Testis (tissue), 2 donors: ENCODE measurements at regions not wholly inside any gene's neighbourhood (a gene's known extent, or its start where the extent isn't known, plus 50 kb on each side); places are given as distances from the start of the nearest gene placed in this dataset.

Experiments used
- DNase-seq: peaks from one replicate; pipeline ENCODE4 v3.0.0-alpha.2; 2019
- H3K27ac ChIP-seq, 2 donors: fragments of 200-600 bp; sonication (generic); one replicate each; pipeline ENCODE4 v1.5.1; 2019
- H3K27me3 ChIP-seq: fragments of 200-600 bp; sonication (generic); one replicate; pipeline ENCODE4 v1.5.1; 2019
- H3K36me3 ChIP-seq: fragments of 200-600 bp; sonication (generic); one replicate; pipeline ENCODE4 v1.5.1; 2017; ENCODE audit warnings: low read depth; ENCODE audit errors: missing control alignments
- H3K4me1 ChIP-seq: fragments of 200-600 bp; sonication (generic); one replicate; pipeline ENCODE4 v1.5.1; 2019
- H3K4me3 ChIP-seq, 2 donors: fragments of 200-600 bp; sonication (generic); one replicate each; pipeline ENCODE4 v1.5.1; 2017 to 2019
- H3K9me3 ChIP-seq: fragments of 200-600 bp; sonication (generic); one replicate; pipeline ENCODE4 v1.5.1; 2017
- POLR2A ChIP-seq: fragments of 450-650 bp; IDR thresholded peaks from one replicate; pipeline ENCODE4 v1.6.1; 2017; ENCODE audit warnings: antibody characterized with exemption, mild to moderate bottlenecking, moderate library complexity
- WGBS, 2 donors: methylation state at CpG; one replicate each; pipeline ENCODE4 v1.1.5; 2018; 5-methylcytosine and 5-hydroxymethylcytosine counted together
- intact Hi-C: fragments of 100-400 bp; cut with DNase I; formaldehyde crosslinking; loops from one replicate; pipeline ENCODE4 v1.15.1; 2023; ENCODE audit warnings: low total_unique reads
- TF ChIP-seq, protein P1 (sequence below), 3 experiments: fragments of 450-650 bp in 2 of 3; fragments of 200-600 bp in 1 of 3; sonication (generic) in 1 of 3; IDR thresholded peaks; one replicate each; pipeline ENCODE4 v1.5.1; 2016 to 2019; ENCODE audit warnings: antibody characterized with exemption in 3 of 3, mild to moderate bottlenecking in 2 of 3, moderate library complexity in 1 of 3

DNA sequence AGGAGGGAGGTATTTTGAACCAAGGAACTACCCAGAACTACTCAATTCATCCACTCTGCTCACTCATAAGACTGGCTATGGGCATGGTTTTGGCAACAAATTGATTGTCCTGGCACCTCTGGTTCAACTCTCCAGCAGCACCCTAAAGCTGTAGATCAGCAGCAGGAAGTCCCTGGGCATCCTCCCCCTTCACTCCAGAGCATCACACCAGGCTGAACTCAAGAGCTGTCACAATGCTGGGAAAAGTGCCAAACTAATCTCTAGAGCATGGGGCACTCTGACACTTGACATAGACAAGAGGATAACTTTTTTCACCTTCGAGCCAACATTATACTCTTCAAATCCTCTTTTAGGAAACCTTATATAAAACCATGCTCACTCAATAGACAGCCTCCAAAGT is 154.1 kb upstream of the RBBP8 start:
- no peaks in the 10 kb centered on the region for H3K36me3 ChIP-seq
- H3K9me3 ChIP-seq, result no peaks in the 10 kb centered on the region
- H3K4me1 ChIP-seq, result no peaks in the 10 kb centered on the region
- no peak overlapping the region for H3K4me3 ChIP-seq
- H3K27ac ChIP-seq, result no peak overlapping the region
- TF ChIP-seq, protein P1, sequence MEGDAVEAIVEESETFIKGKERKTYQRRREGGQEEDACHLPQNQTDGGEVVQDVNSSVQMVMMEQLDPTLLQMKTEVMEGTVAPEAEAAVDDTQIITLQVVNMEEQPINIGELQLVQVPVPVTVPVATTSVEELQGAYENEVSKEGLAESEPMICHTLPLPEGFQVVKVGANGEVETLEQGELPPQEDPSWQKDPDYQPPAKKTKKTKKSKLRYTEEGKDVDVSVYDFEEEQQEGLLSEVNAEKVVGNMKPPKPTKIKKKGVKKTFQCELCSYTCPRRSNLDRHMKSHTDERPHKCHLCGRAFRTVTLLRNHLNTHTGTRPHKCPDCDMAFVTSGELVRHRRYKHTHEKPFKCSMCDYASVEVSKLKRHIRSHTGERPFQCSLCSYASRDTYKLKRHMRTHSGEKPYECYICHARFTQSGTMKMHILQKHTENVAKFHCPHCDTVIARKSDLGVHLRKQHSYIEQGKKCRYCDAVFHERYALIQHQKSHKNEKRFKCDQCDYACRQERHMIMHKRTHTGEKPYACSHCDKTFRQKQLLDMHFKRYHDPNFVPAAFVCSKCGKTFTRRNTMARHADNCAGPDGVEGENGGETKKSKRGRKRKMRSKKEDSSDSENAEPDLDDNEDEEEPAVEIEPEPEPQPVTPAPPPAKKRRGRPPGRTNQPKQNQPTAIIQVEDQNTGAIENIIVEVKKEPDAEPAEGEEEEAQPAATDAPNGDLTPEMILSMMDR (IDR thresholded peaks at IDR 0.05), result no peak
- no peak for TF ChIP-seq POLR2A
- peak; percentile 20 for DNase-seq
- H3K27me3 ChIP-seq, result no peaks in the 10 kb centered on the region
- 41 to 45% methylated on average over 1 of the region's 1 CpG for WGBS, 2 donors
- intact Hi-C loops, result loop anchor here (10.0 kb wide), 1 partner anchor 54 kb away; no protein-coding TSS in a partner anchor

GRCh38 chr18:22783245-22783644 is 149.9 kb upstream of the RBBP8 start:
- intact Hi-C loops, result no loop called here
- no peak for DNase-seq
- WGBS, 2 donors, result 94 to 95% methylated on average over 3 of the region's 3 CpGs

DNA sequence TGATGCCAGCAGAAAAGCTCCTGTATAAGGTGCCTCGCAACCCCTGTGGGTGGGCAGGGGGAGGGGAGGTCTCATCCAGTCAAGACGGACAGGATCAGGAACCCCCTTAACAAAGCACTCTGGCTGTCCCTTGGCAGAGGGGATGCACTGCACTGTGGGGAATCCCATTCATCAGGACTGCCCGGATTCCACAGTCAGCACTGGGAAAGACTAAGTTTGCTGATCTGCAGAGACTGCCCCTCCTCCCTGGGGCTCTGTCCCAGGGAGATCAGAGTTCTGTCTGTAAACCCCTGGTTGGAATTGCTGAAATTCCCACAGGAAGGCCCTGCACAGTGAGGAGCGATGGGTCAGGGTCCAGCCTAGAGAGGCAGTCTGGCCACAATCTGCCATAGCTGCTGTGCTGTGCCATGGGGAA is 149.5 kb upstream of the RBBP8 start:
- Histone ChIP-seq H3K4me1 (no peaks in the 10 kb centered on the region), H3K9me3 (no peaks in the 10 kb centered on the region), H3K27me3 (no peaks in the 10 kb centered on the region), H3K36me3 (no peaks in the 10 kb centered on the region), H3K4me3 (no peak overlapping the region), H3K27ac (no peak overlapping the region)
- 67 to 83% methylated on average over 2 to 4 of the region's 4 CpGs for WGBS, 2 donors
- DNase-seq, result no peak
- intact Hi-C loops, result no loop called here
- TF ChIP-seq, protein P1 (IDR thresholded peaks at IDR 0.05), result no peak
- no peak for TF ChIP-seq POLR2A

More at GRCh38 chr18:22783245-22783644, 149.9 kb upstream of the RBBP8 start:
- Histone ChIP-seq H3K4me3 (no peak overlapping the region), H3K9me3 (no peaks in the 10 kb centered on the region), H3K27me3 (no peaks in the 10 kb centered on the region), H3K36me3 (no peaks in the 10 kb centered on the region), H3K4me1 (no peaks in the 10 kb centered on the region), H3K27ac (no peak overlapping the region)
- no peak for TF ChIP-seq POLR2A
- TF ChIP-seq, protein P1 (IDR thresholded peaks at IDR 0.05), result no peak

- TF ChIP-seq, protein P1 (IDR thresholded peaks at IDR 0.05), result no peak
- TF ChIP-seq POLR2A, result no peak
- no peaks in the 10 kb centered on the region for H3K9me3 ChIP-seq
- H3K4me1 ChIP-seq, result no peaks in the 10 kb centered on the region
- DNase-seq, result no peak
- H3K27me3 ChIP-seq, result no peaks in the 10 kb centered on the region
- intact Hi-C loops, result no loop called here
- H3K36me3 ChIP-seq, result no peaks in the 10 kb centered on the region
- no peak overlapping the region for H3K4me3 ChIP-seq
- H3K27ac ChIP-seq, result no peak overlapping the region
- 63 to 64% methylated on average over 2 of the region's 2 CpGs for WGBS, 2 donors
These were observed 144.1 kb upstream of the RBBP8 start for GRCh38 chr18:22789052-22789451.

DNA sequence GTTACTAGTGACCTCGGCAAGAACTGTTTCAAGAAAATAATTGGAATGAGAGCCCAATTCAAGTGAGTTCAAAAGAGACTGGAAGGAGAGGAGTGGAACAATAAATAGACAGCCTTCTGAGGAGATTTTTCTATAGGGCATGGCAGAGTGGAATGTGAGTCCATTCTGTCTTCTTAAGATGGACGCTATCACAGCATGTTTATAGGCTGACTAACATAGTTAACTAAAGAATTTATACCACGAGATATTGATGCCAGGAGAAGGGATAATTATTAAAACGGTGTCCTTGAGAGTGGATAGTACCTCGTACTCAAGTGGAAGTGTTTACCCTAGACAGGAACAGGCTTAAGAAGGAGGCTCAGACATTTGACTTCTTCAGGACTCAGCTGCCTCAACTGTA is 143.5 kb upstream of the RBBP8 start:
- intact Hi-C loops, result no loop called here
- no peak for TF ChIP-seq POLR2A
- TF ChIP-seq, protein P1 (IDR thresholded peaks at IDR 0.05), result no peak
- WGBS, 2 donors, result 51 to 53% methylated on average over 5 of the region's 5 CpGs
- Histone ChIP-seq H3K27me3 (no peaks in the 10 kb centered on the region), H3K4me1 (no peaks in the 10 kb centered on the region), H3K9me3 (no peaks in the 10 kb centered on the region), H3K27ac (no peak overlapping the region), H3K4me3 (no peak overlapping the region), H3K36me3 (no peaks in the 10 kb centered on the region)
- DNase-seq, result no peak
